Sigmoid colon (tissue), 6 donors: ENCODE measurements at regions not wholly inside any gene's neighbourhood (a gene's known extent, or its start where the extent isn't known, plus 50 kb on each side); places are given as distances from the start of the nearest gene placed in this dataset.

Experiments used
- DNase-seq: peaks from one replicate; pipeline ENCODE4 v3.0.0-alpha.2; 2019
- H3K27ac ChIP-seq, 4 donors: fragments of 200-600 bp; sonication (generic); one replicate each; pipeline ENCODE4 v1.5.1; 2016 to 2019; ENCODE audit warnings: mild to moderate bottlenecking in 1 of 4
- H3K27me3 ChIP-seq, 3 donors: fragments of 200-600 bp; sonication (generic); one replicate each; pipeline ENCODE4 v1.5.1; 2019; ENCODE audit warnings: mild to moderate bottlenecking in 1 of 3
- H3K36me3 ChIP-seq, 4 donors: fragments of 200-600 bp; sonication (generic); one replicate each; pipeline ENCODE4 v1.5.1; 2016 to 2019
- H3K4me1 ChIP-seq, 4 donors: fragments of 200-600 bp; sonication (generic); one replicate each; pipeline ENCODE4 v1.5.1; 2017 to 2019
- H3K4me3 ChIP-seq, 4 donors: fragments of 200-600 bp; sonication (generic); one replicate each; pipeline ENCODE4 v1.5.1; 2017 to 2019; ENCODE audit warnings: mild to moderate bottlenecking in 2 of 4, moderate library complexity in 1 of 4
- H3K9me3 ChIP-seq, 4 donors: fragments of 200-600 bp in 3 of 4; sonication (generic) in 3 of 4; one replicate each; pipeline versions ENCODE4 v1.5.1 to v1.6.1; 2013 to 2019
- EP300 ChIP-seq, 4 donors: sonication (generic); formaldehyde crosslinking; IDR thresholded peaks; one replicate each; pipeline ENCODE4 v1.6.1; 2017; ENCODE audit warnings: antibody characterized with exemption in 4 of 4
- POLR2A ChIP-seq, 2 donors: fragments of 450-650 bp; IDR thresholded peaks; one replicate each; pipeline ENCODE4 v1.6.1; 2016; ENCODE audit warnings: antibody characterized with exemption in 2 of 2, mild to moderate bottlenecking in 2 of 2, moderate library complexity in 2 of 2
- POLR2AphosphoS5 ChIP-seq, 4 donors: sonication (generic); formaldehyde crosslinking; IDR thresholded peaks; one replicate each; pipeline ENCODE4 v1.6.1; 2017; ENCODE audit warnings: antibody characterized with exemption in 4 of 4
- WGBS, 2 donors: extraction: QIAGEN DNeasy Blood & Tissue Kit; methylation state at CpG; one replicate each; pipeline ENCODE4 v1.1.7; 2013; 5-methylcytosine and 5-hydroxymethylcytosine counted together
- intact Hi-C: fragments of 100-400 bp; cut with DNase I; formaldehyde crosslinking; loops from one replicate; pipeline ENCODE4 v1.15.1; 2023
- TF ChIP-seq, protein P1 (sequence below), 4 experiments: fragments of 450-650 bp in 3 of 4; fragments of 200-600 bp in 1 of 4; IDR thresholded peaks; one replicate each; pipeline ENCODE4 v1.5.1; 2016 to 2019; ENCODE audit warnings: antibody characterized with exemption in 4 of 4, mild to moderate bottlenecking in 3 of 4, moderate library complexity in 2 of 4
- donor health status: healthy with polysubstance abuse.
- donor health status: healthy.

DNA sequence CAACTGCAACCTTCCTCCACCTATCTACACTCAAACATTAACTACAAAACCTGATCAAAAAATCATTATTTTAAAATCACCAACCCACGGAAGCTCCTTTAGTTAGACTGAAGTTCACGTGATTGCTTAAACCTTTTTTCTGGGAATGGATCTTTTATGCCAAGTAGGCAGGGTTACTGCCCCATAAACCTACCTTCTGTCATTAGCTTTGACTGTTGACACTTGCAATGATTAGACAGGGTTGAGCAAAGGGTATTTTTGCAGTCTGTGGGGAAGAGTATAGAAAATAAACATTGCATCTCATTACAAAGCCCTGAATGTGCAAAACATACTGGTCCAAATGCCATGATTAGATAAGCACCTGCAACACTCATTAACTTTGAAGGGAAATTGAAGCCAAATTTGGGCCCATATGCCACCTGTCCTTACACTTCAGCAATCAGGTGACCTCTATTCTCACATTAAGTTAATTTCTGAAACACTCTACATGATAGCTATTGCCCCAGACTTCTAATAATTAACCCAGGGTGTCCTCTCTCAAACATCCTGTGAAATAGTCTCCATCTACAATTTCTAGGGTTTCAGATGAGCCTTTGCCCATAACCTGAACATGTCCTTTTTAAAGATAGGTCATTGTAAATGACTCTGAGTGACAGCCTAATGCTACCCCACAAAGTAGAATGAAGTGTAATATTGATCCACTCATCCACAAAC lies 156.0 kb upstream of the PLEKHG7 start:
- Histone ChIP-seq H3K4me3 (no peak overlapping the region), H3K36me3 (no peaks in the 10 kb centered on the region), H3K27ac (no peak overlapping the region), H3K27me3 (no peaks in the 10 kb centered on the region), H3K4me1 (peaks cover 0 to 14% (median 13%) of the 10 kb centered on the region in 4 donors), H3K9me3 (no peaks in the 10 kb centered on the region)
- intact Hi-C loops, result no loop called here
- 21 to 73% methylated on average over 2 of the region's 2 CpGs for WGBS, 2 donors
- no peak for DNase-seq
- TF ChIP-seq, protein P1, sequence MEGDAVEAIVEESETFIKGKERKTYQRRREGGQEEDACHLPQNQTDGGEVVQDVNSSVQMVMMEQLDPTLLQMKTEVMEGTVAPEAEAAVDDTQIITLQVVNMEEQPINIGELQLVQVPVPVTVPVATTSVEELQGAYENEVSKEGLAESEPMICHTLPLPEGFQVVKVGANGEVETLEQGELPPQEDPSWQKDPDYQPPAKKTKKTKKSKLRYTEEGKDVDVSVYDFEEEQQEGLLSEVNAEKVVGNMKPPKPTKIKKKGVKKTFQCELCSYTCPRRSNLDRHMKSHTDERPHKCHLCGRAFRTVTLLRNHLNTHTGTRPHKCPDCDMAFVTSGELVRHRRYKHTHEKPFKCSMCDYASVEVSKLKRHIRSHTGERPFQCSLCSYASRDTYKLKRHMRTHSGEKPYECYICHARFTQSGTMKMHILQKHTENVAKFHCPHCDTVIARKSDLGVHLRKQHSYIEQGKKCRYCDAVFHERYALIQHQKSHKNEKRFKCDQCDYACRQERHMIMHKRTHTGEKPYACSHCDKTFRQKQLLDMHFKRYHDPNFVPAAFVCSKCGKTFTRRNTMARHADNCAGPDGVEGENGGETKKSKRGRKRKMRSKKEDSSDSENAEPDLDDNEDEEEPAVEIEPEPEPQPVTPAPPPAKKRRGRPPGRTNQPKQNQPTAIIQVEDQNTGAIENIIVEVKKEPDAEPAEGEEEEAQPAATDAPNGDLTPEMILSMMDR (IDR thresholded peaks at IDR 0.05), result no peak
- TF ChIP-seq POLR2A (IDR thresholded peaks at IDR 0.05) (no peak), POLR2AphosphoS5 (IDR thresholded peaks at IDR 0.05) (no peak), EP300 (IDR thresholded peaks at IDR 0.05) (no peak)

DNA sequence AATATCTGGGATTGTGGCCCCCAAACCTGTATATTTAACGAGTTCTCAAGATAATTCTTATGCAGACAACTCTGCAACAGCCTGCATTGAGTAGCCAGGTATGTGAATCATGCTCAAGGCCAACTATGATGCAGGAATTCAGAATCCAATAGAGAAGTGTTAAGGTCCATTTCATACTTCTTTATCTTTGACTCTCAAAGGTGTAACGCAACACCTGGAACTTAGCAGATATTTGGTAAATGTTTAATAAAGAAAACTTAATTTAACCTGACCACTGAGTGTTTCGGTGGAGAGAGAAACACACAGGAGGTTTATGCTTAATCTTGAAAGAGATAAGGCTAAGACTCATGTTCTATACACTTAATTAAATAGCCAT lies 156.5 kb upstream of the PLEKHG7 start:
- no peaks in the 10 kb centered on the region for H3K36me3 ChIP-seq
- TF ChIP-seq POLR2AphosphoS5 (IDR thresholded peaks at IDR 0.05) (no peak), EP300 (IDR thresholded peaks at IDR 0.05) (no peak), POLR2A (IDR thresholded peaks at IDR 0.05) (no peak)
- TF ChIP-seq, protein P1 (IDR thresholded peaks at IDR 0.05), result no peak
- H3K9me3 ChIP-seq, result no peaks in the 10 kb centered on the region
- H3K27ac ChIP-seq, result no peak overlapping the region
- no peak for DNase-seq
- peaks cover 0 to 14% (median 13%) of the 10 kb centered on the region in 4 donors for H3K4me1 ChIP-seq
- intact Hi-C loops, result no loop called here
- no peak overlapping the region for H3K4me3 ChIP-seq
- WGBS, 2 donors, result 19 to 75% methylated on average over 3 of the region's 3 CpGs
- no peaks in the 10 kb centered on the region for H3K27me3 ChIP-seq

DNA sequence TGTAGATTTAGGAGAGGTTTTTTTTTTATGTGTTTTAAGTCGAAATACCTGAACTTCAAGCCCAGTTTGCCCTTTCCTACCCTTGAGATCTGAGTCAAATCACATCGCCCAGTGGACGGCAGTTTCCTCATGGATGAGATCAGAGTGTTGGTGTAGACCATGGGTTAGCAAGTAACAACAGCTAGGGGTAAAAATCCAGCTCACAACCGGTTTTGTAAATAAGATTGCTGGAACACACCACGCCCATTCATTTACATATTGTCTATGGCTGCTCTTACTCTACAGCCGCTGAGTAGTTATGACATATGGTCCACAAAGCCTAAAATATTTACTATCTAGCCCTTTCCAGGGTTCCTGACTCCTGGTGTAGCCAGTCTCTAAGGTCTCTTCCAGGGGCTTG lies 158.5 kb upstream of the PLEKHG7 start:
- intact Hi-C loops, result no loop called here
- Histone ChIP-seq H3K36me3 (no peaks in the 10 kb centered on the region), H3K9me3 (no peaks in the 10 kb centered on the region), H3K4me3 (no peak overlapping the region), H3K27me3 (no peaks in the 10 kb centered on the region), H3K4me1 (peaks cover 0 to 29% (median 28%) of the 10 kb centered on the region in 4 donors), H3K27ac (no peak overlapping the region)
- TF ChIP-seq EP300 (IDR thresholded peaks at IDR 0.05), result no peak
- TF ChIP-seq POLR2AphosphoS5 (IDR thresholded peaks at IDR 0.05), result no peak
- TF ChIP-seq POLR2A (IDR thresholded peaks at IDR 0.05), result no peak
- TF ChIP-seq, protein P1 (IDR thresholded peaks at IDR 0.05), result no peak
- no peak for DNase-seq
- 48 to 78% methylated on average over 6 of the region's 6 CpGs for WGBS, 2 donors

DNA sequence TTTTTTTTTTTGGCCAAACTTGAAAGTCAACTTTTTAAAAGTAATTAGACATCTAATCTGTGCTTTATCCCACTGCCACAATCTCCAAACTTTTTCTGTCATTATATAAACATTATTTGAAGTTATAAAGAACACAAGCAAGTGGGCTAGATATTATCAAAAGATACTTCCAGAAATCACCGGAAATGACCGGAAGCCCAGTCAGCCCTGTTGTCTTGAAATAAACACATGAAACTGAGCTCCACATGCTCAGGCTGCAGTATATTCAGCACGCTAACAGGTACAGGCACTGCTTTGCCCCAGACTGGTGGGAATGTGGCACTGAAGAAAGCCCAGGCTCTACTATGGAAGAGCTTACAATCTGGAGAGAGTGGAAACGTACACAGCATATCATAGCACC lies 158.9 kb upstream of the PLEKHG7 start:
- intact Hi-C loops, result no loop called here
- DNase-seq, result no peak
- 19 to 54% methylated on average over 4 of the region's 4 CpGs for WGBS, 2 donors

More for the DNA sequence above, 158.9 kb upstream of the PLEKHG7 start:
- Histone ChIP-seq H3K4me1 (peaks cover 0 to 34% (median 33%) of the 10 kb centered on the region in 4 donors), H3K27ac (peak overlapping the region in 1 of 4 donors; percentile 12), H3K4me3 (no peak overlapping the region), H3K36me3 (no peaks in the 10 kb centered on the region), H3K27me3 (no peaks in the 10 kb centered on the region), H3K9me3 (no peaks in the 10 kb centered on the region)
- no peak for TF ChIP-seq EP300 (IDR thresholded peaks at IDR 0.05)
- TF ChIP-seq POLR2AphosphoS5 (IDR thresholded peaks at IDR 0.05), result no peak
- no peak for TF ChIP-seq POLR2A (IDR thresholded peaks at IDR 0.05)
- TF ChIP-seq, protein P1 (IDR thresholded peaks at IDR 0.05), result no peak
